Stomach smooth muscle (tissue), 2 donors: ENCODE measurements at regions not wholly inside any gene's neighbourhood (a gene's known extent, or its start where the extent isn't known, plus 50 kb on each side); places are given as distances from the start of the nearest gene placed in this dataset.
"Not testable (repeated sequence)": the region's sequence is repeated elsewhere in the genome, so short reads cannot be mapped to it uniquely, and the experiment has no call there.

Experiments used
- H3K27ac ChIP-seq: one replicate; pipeline ENCODE4 v1.7.0; 2013; ENCODE audit warnings: mild to moderate bottlenecking, low read length, inconsistent platforms
- H3K27me3 ChIP-seq, 2 donors: one replicate each; pipeline ENCODE4 v1.7.0; 2013; ENCODE audit warnings: low read length in 2 of 2; ENCODE audit not compliant: insufficient read depth in 2 of 2, control insufficient read depth in 1 of 2
- H3K36me3 ChIP-seq, 2 donors: one replicate each; pipeline ENCODE4 v1.7.0; 2013; ENCODE audit warnings: low read length in 2 of 2; ENCODE audit not compliant: control insufficient read depth in 2 of 2, insufficient read depth in 2 of 2
- H3K4me1 ChIP-seq: one replicate; pipeline ENCODE4 v1.7.0; 2013; ENCODE audit warnings: low read length; ENCODE audit not compliant: control insufficient read depth, insufficient read depth
- H3K4me3 ChIP-seq, 2 donors: one replicate each; pipeline ENCODE4 v1.7.0; 2013; ENCODE audit warnings: low read length in 2 of 2
- H3K9ac ChIP-seq, 2 donors: one replicate each; pipeline ENCODE4 v1.7.0; 2013; ENCODE audit warnings: low read length in 2 of 2, mild to moderate bottlenecking in 1 of 2
- H3K9me3 ChIP-seq, 2 donors: one replicate each; pipeline ENCODE4 v1.7.0; 2013; ENCODE audit warnings: low read length in 2 of 2; ENCODE audit not compliant: control insufficient read depth in 2 of 2
- donor health status: healthy.
- donor health status: Pancreatic carcinoma.

DNA sequence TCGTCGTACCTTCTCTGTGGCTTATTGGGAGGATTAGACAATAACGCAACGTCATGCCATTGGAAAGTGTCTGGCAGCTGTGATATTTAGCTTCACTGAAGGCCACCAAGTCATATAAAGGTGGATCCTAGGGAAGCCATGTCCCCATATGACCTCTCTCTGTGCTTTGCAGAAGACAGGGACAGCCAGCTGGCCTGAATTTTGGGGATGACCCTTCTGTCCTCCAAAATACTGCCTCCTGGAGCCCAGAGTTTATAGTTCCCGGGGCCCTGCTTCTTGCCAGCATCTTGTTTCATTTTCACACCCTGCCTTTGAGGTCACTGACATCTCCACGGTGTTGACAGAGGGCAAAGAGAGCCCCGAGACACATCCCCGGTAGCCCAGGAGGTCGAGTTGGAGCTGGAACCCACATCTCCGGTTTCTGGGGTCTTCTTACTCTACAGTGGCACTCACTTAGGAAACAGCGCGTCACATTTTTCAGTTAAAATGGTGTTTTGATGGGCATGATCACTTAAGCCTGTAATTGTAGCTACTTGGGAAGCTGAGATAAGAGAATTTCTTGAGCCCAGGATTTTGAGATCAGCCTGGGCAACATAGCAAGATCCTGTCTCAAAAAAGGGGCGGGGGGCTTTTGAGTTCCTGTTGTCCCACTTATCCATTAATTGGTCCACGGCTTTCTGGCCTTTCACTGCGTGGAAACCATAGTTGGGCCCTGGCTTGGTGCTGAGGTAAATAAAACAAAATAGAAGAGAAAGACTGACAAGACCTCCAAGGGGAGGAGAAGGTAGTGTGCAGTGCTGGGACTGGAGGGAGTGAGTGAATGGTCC lies 101.1 kb downstream of the DDX1 start:
- no peak overlapping the region for H3K9ac ChIP-seq
- no peaks in the 10 kb centered on the region for H3K36me3 ChIP-seq
- no peaks in the 10 kb centered on the region for H3K4me1 ChIP-seq
- H3K27ac ChIP-seq: no peak overlapping the region
- no peaks in the 10 kb centered on the region for H3K9me3 ChIP-seq
- no peaks in the 10 kb centered on the region for H3K27me3 ChIP-seq
- no peak overlapping the region for H3K4me3 ChIP-seq

DNA sequence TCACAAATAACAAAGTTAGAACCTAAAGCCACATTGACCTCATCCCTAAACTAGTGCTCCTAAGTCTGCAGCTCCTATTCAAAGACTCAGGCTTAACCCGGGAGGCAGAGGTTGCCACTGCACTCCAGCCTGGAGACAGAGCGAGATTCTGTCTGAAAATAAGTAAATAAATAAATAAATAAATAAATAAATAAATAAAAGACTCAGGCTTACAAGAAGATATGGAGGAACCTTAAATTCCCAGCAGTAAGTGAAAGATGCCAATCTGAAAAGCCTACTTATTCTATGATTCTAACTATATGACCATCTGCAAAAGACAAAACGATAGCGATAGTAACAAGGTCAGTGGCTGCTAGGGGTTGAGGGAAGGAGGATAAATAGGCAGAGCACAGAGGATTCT lies 101.7 kb downstream of the DDX1 start:
- H3K9me3 ChIP-seq: no peaks in the 10 kb centered on the region
- no peak overlapping the region for H3K27ac ChIP-seq
- H3K9ac ChIP-seq: no peak overlapping the region
- H3K36me3 ChIP-seq: no peaks in the 10 kb centered on the region
- no peak overlapping the region for H3K4me3 ChIP-seq
- H3K4me1 ChIP-seq: no peaks in the 10 kb centered on the region
- H3K27me3 ChIP-seq: no peaks in the 10 kb centered on the region

DNA sequence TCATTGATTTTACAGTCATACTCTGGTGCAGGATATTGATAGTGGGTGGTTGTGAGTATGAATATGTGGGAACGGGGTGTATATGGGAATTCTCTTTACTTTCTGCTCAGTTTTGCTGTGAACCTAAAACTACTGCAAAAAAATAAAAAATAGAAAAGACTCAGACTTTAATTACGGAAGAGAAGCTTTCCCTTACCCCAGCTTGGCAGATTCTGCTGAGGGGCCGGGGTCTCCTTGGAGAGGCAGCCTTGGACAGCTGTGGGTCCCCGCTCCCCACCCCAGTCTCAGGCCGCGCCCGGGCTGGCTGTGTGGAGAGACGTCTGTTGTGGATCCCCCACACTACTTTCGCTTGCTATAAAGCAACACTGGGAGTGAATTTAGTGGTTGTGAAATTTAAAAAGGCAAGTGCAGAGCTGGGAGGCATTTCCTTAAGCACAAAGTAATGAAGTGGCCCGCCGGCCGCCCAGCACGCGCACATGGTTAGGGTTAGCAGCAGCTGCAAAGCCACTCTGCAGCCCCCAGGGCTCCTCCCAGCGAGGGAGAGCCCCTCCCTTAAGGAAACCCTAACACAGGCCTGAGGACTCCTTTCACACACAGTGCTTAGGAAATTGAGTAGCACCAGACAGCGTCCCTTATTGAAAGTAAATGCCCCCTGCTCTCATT lies 102.4 kb downstream of the DDX1 start:
- H3K27ac ChIP-seq: no peak overlapping the region
- H3K36me3 ChIP-seq: no peaks in the 10 kb centered on the region
- no peak overlapping the region for H3K9ac ChIP-seq
- H3K4me3 ChIP-seq: no peak overlapping the region
- H3K4me1 ChIP-seq: no peaks in the 10 kb centered on the region
- no peaks in the 10 kb centered on the region for H3K9me3 ChIP-seq
- no peaks in the 10 kb centered on the region for H3K27me3 ChIP-seq

- no peak overlapping the region for H3K4me3 ChIP-seq
- H3K27me3 ChIP-seq: no peaks in the 10 kb centered on the region
- H3K27ac ChIP-seq: no peak overlapping the region
- H3K36me3 ChIP-seq: no peaks in the 10 kb centered on the region
- H3K9me3 ChIP-seq: no peaks in the 10 kb centered on the region
- no peak overlapping the region for H3K9ac ChIP-seq
- no peaks in the 10 kb centered on the region for H3K4me1 ChIP-seq
These were observed 102.9 kb downstream of the DDX1 start for GRCh38 chr2:15694589-15694986.

GRCh38 chr2:15695582-15696330 lies 104.1 kb downstream of the DDX1 start:
- H3K9me3 ChIP-seq: no peaks in the 10 kb centered on the region
- H3K36me3 ChIP-seq: no peaks in the 10 kb centered on the region
- H3K27me3 ChIP-seq: no peaks in the 10 kb centered on the region
- H3K4me3 ChIP-seq: no peak overlapping the region
- no peak overlapping the region for H3K27ac ChIP-seq
- H3K9ac ChIP-seq: no peak overlapping the region
- H3K4me1 ChIP-seq: no peaks in the 10 kb centered on the region

- not testable (repeated sequence) for H3K9me3 ChIP-seq, H3K9ac ChIP-seq, H3K27ac ChIP-seq, H3K36me3 ChIP-seq, H3K4me3 ChIP-seq, H3K27me3 ChIP-seq, H3K4me1 ChIP-seq
These were observed 105.0 kb downstream of the DDX1 start for GRCh38 chr2:15696606-15697170.

DNA sequence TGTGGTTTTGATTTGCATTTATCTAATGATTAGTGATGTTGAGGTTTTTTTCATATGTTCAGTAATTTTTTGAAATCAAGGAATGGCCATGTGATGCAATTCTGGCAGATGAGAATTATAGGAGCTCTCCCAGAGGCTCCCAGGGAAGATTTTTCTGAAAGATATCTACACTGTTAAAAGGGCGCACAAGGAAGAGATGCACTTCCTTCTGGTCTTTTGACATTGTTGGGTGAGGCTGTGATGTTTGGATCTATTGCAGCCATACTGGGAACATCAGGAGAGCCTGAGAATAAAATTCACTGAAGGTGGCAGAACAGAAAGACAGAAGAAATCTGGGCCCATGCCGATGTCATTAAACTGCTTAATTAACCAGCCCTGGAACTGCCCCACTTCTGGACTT lies 108.5 kb downstream of the DDX1 start:
- no peaks in the 10 kb centered on the region for H3K4me1 ChIP-seq

DNA sequence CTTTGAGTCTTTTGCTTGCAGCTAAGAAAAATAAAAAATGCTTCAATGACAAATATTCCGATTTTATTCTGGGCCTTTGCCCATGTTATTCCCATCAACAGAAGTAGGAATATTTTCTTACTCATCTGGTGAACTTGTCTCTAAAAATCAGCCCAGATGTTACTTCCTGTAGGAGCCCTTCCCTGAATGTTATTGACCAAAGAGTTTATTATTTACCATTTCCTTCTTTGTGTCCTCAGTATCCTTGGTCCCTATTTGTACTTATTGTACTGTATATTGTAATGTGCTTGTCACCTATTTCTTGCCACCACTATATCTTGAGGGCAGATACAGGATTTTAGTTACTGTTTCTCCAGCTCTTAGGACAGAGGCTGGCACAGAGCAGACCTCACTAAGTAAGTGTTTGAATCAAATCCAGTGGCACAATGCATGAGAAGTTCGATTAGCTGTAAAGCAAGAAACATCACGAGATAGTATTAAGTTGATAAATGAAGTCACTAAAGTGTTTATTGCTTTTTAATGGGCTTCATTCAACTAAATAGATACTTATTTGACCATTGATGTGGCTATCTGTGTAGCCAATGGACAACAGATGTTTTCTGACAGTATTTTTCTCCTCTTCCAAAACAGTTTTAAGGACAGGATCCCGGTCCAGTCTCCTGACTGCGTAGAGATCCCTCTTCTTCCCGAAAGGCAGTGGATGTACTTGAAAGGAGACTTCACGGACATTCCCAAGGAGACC lies 109.1 kb downstream of the DDX1 start:
- H3K9me3 ChIP-seq: no peaks in the 10 kb centered on the region

More for the DNA sequence above, 108.5 kb downstream of the DDX1 start:
- H3K9me3 ChIP-seq: no peaks in the 10 kb centered on the region
- no peaks in the 10 kb centered on the region for H3K27me3 ChIP-seq
- H3K27ac ChIP-seq: no peak overlapping the region
- H3K4me3 ChIP-seq: no peak overlapping the region
- no peak overlapping the region for H3K9ac ChIP-seq
- H3K36me3 ChIP-seq: no peaks in the 10 kb centered on the region

DNA sequence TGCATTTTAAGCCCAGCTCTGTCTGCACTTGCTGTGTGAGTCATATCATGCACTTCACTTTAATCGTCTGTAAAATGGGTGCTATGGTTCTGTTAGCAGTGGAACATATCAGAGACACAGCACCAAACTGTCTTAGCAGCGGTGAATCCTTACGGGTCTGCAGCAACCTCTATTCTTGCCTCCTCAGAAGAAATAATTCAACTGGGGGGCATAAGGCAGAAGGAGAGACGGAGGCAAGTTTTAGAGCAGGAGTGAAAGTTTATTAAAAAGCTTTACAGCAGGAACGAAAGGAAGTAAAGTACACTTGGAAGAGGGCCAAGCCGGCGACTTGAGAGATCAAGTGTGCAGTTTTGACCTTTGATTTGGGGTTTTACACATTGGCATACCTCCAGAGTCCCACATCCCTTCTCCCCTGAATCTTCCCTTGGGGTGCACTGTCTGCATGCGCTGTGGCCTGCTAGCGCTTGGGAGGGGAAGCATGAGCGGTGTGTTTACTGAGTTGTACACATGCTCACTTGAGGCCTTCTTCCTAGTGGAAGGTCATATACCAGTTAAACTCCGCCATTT lies 109.8 kb downstream of the DDX1 start:
- no peak overlapping the region for H3K27ac ChIP-seq
- H3K9ac ChIP-seq: no peak overlapping the region
- no peaks in the 10 kb centered on the region for H3K4me1 ChIP-seq
- H3K27me3 ChIP-seq: no peaks in the 10 kb centered on the region
- no peaks in the 10 kb centered on the region for H3K36me3 ChIP-seq
- H3K4me3 ChIP-seq: no peak overlapping the region
- H3K9me3 ChIP-seq: no peaks in the 10 kb centered on the region

More for the DNA sequence above, 109.1 kb downstream of the DDX1 start:
- H3K4me1 ChIP-seq: no peaks in the 10 kb centered on the region
- no peaks in the 10 kb centered on the region for H3K27me3 ChIP-seq
- H3K27ac ChIP-seq: no peak overlapping the region
- H3K36me3 ChIP-seq: no peaks in the 10 kb centered on the region
- H3K4me3 ChIP-seq: no peak overlapping the region
- no peak overlapping the region for H3K9ac ChIP-seq

GRCh38 chr2:15701991-15702390 lies 110.3 kb downstream of the DDX1 start:
- H3K4me1 ChIP-seq: no peaks in the 10 kb centered on the region
- H3K36me3 ChIP-seq: no peaks in the 10 kb centered on the region
- no peaks in the 10 kb centered on the region for H3K27me3 ChIP-seq
- no peak overlapping the region for H3K4me3 ChIP-seq
- H3K9ac ChIP-seq: no peak overlapping the region
- H3K27ac ChIP-seq: no peak overlapping the region
- H3K9me3 ChIP-seq: no peaks in the 10 kb centered on the region
